Heart right ventricle (tissue), 16 donors: ENCODE measurements at regions not wholly inside any gene's neighbourhood (a gene's known extent, or its start where the extent isn't known, plus 50 kb on each side); places are given as distances from the start of the nearest gene placed in this dataset.

Experiments
- ATAC-seq, 8 donors: fragments of 200-7000 bp; cut with Tn5 transposase; one replicate each; pipeline ENCODE4 v1.9.1; 2020; ENCODE audit warnings: mild to moderate bottlenecking in 8 of 8, moderate library complexity in 8 of 8, moderate number of reproducible peaks in 1 of 8
- DNase-seq, 2 donors: peaks; one replicate each; pipeline ENCODE4 v3.0.0-alpha.2; 2020
- H3K27ac ChIP-seq, 10 donors: fragments of 200-600 bp; sonication (generic) in 2 of 10; one replicate each; pipeline versions ENCODE4 v1.5.0 to v1.8.0; 2020 to 2022; ENCODE audit warnings: mild to moderate bottlenecking in 3 of 10
- H3K27me3 ChIP-seq, 7 donors: fragments of 200-600 bp; one replicate each; pipeline ENCODE4 v1.8.0; 2021 to 2022; ENCODE audit warnings: mild to moderate bottlenecking in 2 of 7
- H3K36me3 ChIP-seq, 9 donors: fragments of 200-600 bp; sonication (generic) in 1 of 9; one replicate each; pipeline versions ENCODE4 v1.5.0 to v1.8.0; 2020 to 2022; ENCODE audit warnings: mild to moderate bottlenecking in 2 of 9
- H3K4me1 ChIP-seq, 9 donors: fragments of 200-600 bp; sonication (generic) in 1 of 9; one replicate each; pipeline versions ENCODE4 v1.5.0 to v1.8.0; 2020 to 2022; ENCODE audit warnings: mild to moderate bottlenecking in 4 of 9
- H3K4me3 ChIP-seq, 10 donors: fragments of 200-600 bp; sonication (generic) in 2 of 10; one replicate each; pipeline versions ENCODE4 v1.5.0 to v1.8.0; 2020 to 2022; ENCODE audit warnings: mild to moderate bottlenecking in 7 of 10, moderate library complexity in 2 of 10
- H3K9me3 ChIP-seq, 11 donors: fragments of 200-600 bp in 10 of 11; sonication (generic) in 2 of 11; one replicate each; pipeline versions ENCODE4 v1.5.0 to v1.8.0; 2013 to 2022; ENCODE audit warnings: mild to moderate bottlenecking in 2 of 11, control low read depth in 1 of 11, moderate library complexity in 1 of 11
- CTCF ChIP-seq, 9 donors: fragments of 200-600 bp; sonication (generic) in 2 of 9; IDR thresholded peaks; one replicate each; pipeline versions ENCODE4 v1.5.0 to v1.8.0; 2021 to 2022; ENCODE audit warnings: antibody characterized with exemption in 9 of 9, mild to moderate bottlenecking in 5 of 9, moderate library complexity in 1 of 9
- WGBS, 2 donors: extraction: QIAGEN DNeasy Blood & Tissue Kit; methylation state at CpG; one replicate each; pipeline ENCODE4 v1.1.7; 2013; ENCODE audit warnings: inconsistent platforms in 1 of 2; 5-methylcytosine and 5-hydroxymethylcytosine counted together
- intact Hi-C, 10 donors: fragments of 100-400 bp; cut with DNase I; formaldehyde crosslinking; loops; one replicate each; pipeline versions ENCODE4 v1.11.1 to v1.14.2; 2022
- donor health status: Arrhythmogenic right ventricular cardiomyopathy.
- donor health status: ischemic (EF 13 %, LVEDD 7.1; RV severe dilation, severe dysfunction).
- donor health status: healthy with polysubstance abuse.
- donor health status: DM: no; HTN: yes; CAD: no.
- donor health status: DM: no; HTN: no; CAD: no.
- donor health status: ischemic (EF 25% LVEDD 6.9; RV normal size, moderate dysfunction).
- donor health status: ischemic (EF 25% LVEDD 5.7; RV mildly dilated, moderate dysfunction).
- donor health status: healthy.
- donor health status: DM: yes; HTN: yes; CAD: no.
- donor health status: Ischemic cardiomyopathy.
- donor health status: ischemic (EF 35%, LVEDD 5.7; RV mildly dilated, moderate dysfunction).
- donor health status: nonischemic (EF 11% LVEDD 7.7; RV severe dilation, severe dysfunction).
- donor health status: DM: yes; HTN: yes; CAD: no.
- donor health status: PGD.
- donor health status: ischemic (EF 29% LVEDD 5.4; RV normal size, mild dysfunction).
- donor health status: nonischemic (EF 23%, LVEDD 6.1; RV moderate dilation, normal function).

GRCh38 chr6:156387472-156387871 is 389.7 kb upstream of the ARID1B start:
- intact Hi-C loops: no loop called here
- no peak for DNase-seq
- H3K27me3 ChIP-seq: peaks cover 0 to 8% (median 0%) of the 10 kb centered on the region in 7 donors
- WGBS, 2 donors: 90 to 92% methylated on average over 4 of the region's 4 CpGs
- H3K9me3 ChIP-seq: no peaks in the 10 kb centered on the region
- no peaks in the 10 kb centered on the region for H3K4me1 ChIP-seq
- TF ChIP-seq CTCF (IDR thresholded peaks at IDR 0.05): no peak
- no peaks in the 10 kb centered on the region for H3K36me3 ChIP-seq
- H3K4me3 ChIP-seq: no peak overlapping the region
- no peak for ATAC-seq
- no peak overlapping the region for H3K27ac ChIP-seq

- ATAC-seq: no peak
- 85 to 99% methylated on average over 2 of the region's 2 CpGs for WGBS, 2 donors
- Histone ChIP-seq H3K9me3 (no peaks in the 10 kb centered on the region), H3K27ac (no peak overlapping the region), H3K4me1 (peaks cover 0 to 4% (median 0%) of the 10 kb centered on the region in 9 donors), H3K4me3 (no peak overlapping the region), H3K36me3 (no peaks in the 10 kb centered on the region), H3K27me3 (no peaks in the 10 kb centered on the region)
- intact Hi-C loops: no loop called here
- DNase-seq: no peak
- TF ChIP-seq CTCF (IDR thresholded peaks at IDR 0.05): no peak
Observed at GRCh38 chr6:156383059-156383458, 394.1 kb upstream of the ARID1B start.

GRCh38 chr6:156379392-156380289 is 397.5 kb upstream of the ARID1B start:
- no peak for ATAC-seq
- intact Hi-C loops: no loop called here
- Histone ChIP-seq H3K36me3 (no peaks in the 10 kb centered on the region), H3K9me3 (no peaks in the 10 kb centered on the region), H3K4me1 (peaks cover 0 to 4% (median 0%) of the 10 kb centered on the region in 9 donors), H3K4me3 (no peak overlapping the region), H3K27me3 (no peaks in the 10 kb centered on the region), H3K27ac (no peak overlapping the region)
- WGBS, 2 donors: 70 to 75% methylated on average over 7 of the region's 7 CpGs
- no peak for TF ChIP-seq CTCF (IDR thresholded peaks at IDR 0.05)
- no peak for DNase-seq

- intact Hi-C loops: no loop called here
- H3K36me3 ChIP-seq: no peaks in the 10 kb centered on the region
- ATAC-seq: no peak
- peaks cover 0 to 4% (median 0%) of the 10 kb centered on the region in 9 donors for H3K4me1 ChIP-seq
- DNase-seq: no peak
- no peaks in the 10 kb centered on the region for H3K9me3 ChIP-seq
- H3K27ac ChIP-seq: no peak overlapping the region
- TF ChIP-seq CTCF (IDR thresholded peaks at IDR 0.05): no peak
- 71 to 79% methylated on average over 1 of the region's 1 CpG for WGBS, 2 donors
- H3K27me3 ChIP-seq: no peaks in the 10 kb centered on the region
- no peak overlapping the region for H3K4me3 ChIP-seq
Observed at GRCh38 chr6:156378853-156379252, 398.3 kb upstream of the ARID1B start.
